ENCODE measurements at regions not wholly inside any gene's neighbourhood (a gene's known extent, or its start where the extent isn't known, plus 50 kb on each side); places are given as distances from the start of the nearest gene placed in this dataset.

DNA sequence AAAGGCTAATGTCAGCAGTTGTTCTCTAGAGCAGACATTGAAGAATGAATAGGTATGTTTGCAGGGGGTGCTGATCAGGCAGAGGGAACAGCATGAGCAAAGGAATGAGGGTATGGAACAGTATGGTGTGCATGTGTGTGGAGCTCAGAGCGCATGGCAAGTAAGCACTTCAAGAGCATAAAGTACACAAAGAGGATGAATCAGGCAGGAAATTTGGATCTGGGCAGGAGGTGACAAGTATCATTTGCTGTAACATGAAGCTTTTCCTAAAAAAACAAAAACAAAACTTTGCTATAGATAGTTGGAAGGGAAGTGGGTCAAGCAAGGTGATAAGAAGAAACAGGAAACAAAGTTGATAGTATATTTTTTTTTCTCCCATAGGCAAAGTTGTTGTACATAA is 746.8 kb downstream of the HDGFL1 start:
- TF ChIP-seq, protein P1, sequence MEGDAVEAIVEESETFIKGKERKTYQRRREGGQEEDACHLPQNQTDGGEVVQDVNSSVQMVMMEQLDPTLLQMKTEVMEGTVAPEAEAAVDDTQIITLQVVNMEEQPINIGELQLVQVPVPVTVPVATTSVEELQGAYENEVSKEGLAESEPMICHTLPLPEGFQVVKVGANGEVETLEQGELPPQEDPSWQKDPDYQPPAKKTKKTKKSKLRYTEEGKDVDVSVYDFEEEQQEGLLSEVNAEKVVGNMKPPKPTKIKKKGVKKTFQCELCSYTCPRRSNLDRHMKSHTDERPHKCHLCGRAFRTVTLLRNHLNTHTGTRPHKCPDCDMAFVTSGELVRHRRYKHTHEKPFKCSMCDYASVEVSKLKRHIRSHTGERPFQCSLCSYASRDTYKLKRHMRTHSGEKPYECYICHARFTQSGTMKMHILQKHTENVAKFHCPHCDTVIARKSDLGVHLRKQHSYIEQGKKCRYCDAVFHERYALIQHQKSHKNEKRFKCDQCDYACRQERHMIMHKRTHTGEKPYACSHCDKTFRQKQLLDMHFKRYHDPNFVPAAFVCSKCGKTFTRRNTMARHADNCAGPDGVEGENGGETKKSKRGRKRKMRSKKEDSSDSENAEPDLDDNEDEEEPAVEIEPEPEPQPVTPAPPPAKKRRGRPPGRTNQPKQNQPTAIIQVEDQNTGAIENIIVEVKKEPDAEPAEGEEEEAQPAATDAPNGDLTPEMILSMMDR (IDR thresholded peaks at IDR 0.05; ENCODE audit: borderline replicate concordance, extremely low read depth, low read length, poor library complexity, severe bottlenecking): no peak
- no peak for TF ChIP-seq EZH2 (IDR thresholded peaks at IDR 0.05; ENCODE audit: borderline replicate concordance, low read depth, low read length, severe bottlenecking)

Measured in DND-41 (cell line).